Esophagus muscularis mucosa (tissue), 4 donors: ENCODE measurements at regions not wholly inside any gene's neighbourhood (a gene's known extent, or its start where the extent isn't known, plus 50 kb on each side); places are given as distances from the start of the nearest gene placed in this dataset.
"Not testable (repeated sequence)": the region's sequence is repeated elsewhere in the genome, so short reads cannot be mapped to it uniquely, and the experiment has no call there.

ENCODE experiments used
- EP300 ChIP-seq: sonication (generic); formaldehyde crosslinking; IDR thresholded peaks from one replicate; pipeline ENCODE4 v1.6.1; 2017; ENCODE audit warnings: antibody characterized with exemption
- POLR2A ChIP-seq: fragments of 450-650 bp; IDR thresholded peaks from one replicate; pipeline ENCODE4 v1.6.1; 2017; ENCODE audit warnings: antibody characterized with exemption, moderate library complexity, mild to moderate bottlenecking, low read depth
- POLR2AphosphoS5 ChIP-seq, 2 donors: sonication (generic); formaldehyde crosslinking; IDR thresholded peaks; one replicate each; pipeline ENCODE4 v1.6.1; 2017; ENCODE audit warnings: antibody characterized with exemption in 2 of 2
- TF ChIP-seq, protein P1 (sequence below), 3 experiments: fragments of 200-600 bp in 2 of 3; fragments of 450-650 bp in 1 of 3; sonication (generic) in 2 of 3; IDR thresholded peaks; one replicate each; pipeline ENCODE4 v1.5.1; 2017 to 2019; ENCODE audit warnings: antibody characterized with exemption in 3 of 3, mild to moderate bottlenecking in 2 of 3, moderate library complexity in 1 of 3

DNA sequence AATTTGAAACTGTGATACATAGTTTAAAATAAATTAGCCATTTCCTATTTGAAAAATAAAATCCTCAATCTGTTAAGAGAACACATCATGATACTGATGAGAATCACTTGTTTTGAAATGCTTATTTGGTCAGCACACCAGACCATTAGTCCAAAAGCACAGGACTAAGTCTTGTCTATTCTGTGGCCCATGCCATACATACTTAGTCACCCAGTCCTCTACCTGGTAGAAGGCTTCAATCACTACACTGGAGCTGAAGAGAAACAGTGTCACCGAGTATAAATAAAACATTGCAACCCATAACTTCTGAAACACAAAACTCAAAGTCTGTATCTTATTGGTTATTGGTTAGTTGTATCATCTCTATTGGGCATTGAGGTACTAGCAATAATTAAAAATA lies 51.6 kb upstream of the LYSMD4 start:
- TF ChIP-seq, protein P1, sequence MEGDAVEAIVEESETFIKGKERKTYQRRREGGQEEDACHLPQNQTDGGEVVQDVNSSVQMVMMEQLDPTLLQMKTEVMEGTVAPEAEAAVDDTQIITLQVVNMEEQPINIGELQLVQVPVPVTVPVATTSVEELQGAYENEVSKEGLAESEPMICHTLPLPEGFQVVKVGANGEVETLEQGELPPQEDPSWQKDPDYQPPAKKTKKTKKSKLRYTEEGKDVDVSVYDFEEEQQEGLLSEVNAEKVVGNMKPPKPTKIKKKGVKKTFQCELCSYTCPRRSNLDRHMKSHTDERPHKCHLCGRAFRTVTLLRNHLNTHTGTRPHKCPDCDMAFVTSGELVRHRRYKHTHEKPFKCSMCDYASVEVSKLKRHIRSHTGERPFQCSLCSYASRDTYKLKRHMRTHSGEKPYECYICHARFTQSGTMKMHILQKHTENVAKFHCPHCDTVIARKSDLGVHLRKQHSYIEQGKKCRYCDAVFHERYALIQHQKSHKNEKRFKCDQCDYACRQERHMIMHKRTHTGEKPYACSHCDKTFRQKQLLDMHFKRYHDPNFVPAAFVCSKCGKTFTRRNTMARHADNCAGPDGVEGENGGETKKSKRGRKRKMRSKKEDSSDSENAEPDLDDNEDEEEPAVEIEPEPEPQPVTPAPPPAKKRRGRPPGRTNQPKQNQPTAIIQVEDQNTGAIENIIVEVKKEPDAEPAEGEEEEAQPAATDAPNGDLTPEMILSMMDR (IDR thresholded peaks at IDR 0.05): not testable (repeated sequence)
- not testable (repeated sequence) for TF ChIP-seq POLR2A; POLR2AphosphoS5 (IDR thresholded peaks at IDR 0.05); EP300
